Neuronal stem cell (in vitro differentiated cells): ENCODE measurements at regions not wholly inside any gene's neighbourhood (a gene's known extent, or its start where the extent isn't known, plus 50 kb on each side); places are given as distances from the start of the nearest gene placed in this dataset.
A peak's percentile ranks its signal among the peaks of the same experiment; 100 is the strongest.

Experiments used
- DNase-seq: peaks from one replicate; pipeline ENCODE4 v3.0.0-alpha.2; 2013; ENCODE audit warnings: low spot score
- H2AFZ ChIP-seq: one replicate; pipeline ENCODE4 v1.6.1; 2013; ENCODE audit warnings: mild to moderate bottlenecking, low read length, inconsistent platforms
- H2AK5ac ChIP-seq: 2 replicates; pipeline ENCODE4 v1.6.1; 2013; ENCODE audit warnings: low read depth, mild to moderate bottlenecking, inconsistent platforms, low read length, moderate library complexity, mixed read lengths
- H2BK120ac ChIP-seq: 2 replicates; pipeline ENCODE4 v1.6.1; 2013; ENCODE audit warnings: low read depth, mild to moderate bottlenecking, inconsistent platforms, low read length, moderate library complexity, mixed read lengths
- H2BK12ac ChIP-seq: one replicate; pipeline ENCODE4 v1.6.1; 2013; ENCODE audit warnings: low read length, inconsistent platforms
- H2BK15ac ChIP-seq: 2 replicates; pipeline ENCODE4 v1.6.1; 2013; ENCODE audit warnings: mild to moderate bottlenecking, low read length, inconsistent platforms, mixed read lengths
- H2BK5ac ChIP-seq: one replicate; pipeline ENCODE4 v1.6.1; 2013; ENCODE audit warnings: inconsistent platforms, mild to moderate bottlenecking, low read length, moderate library complexity
- H3K14ac ChIP-seq: one replicate; pipeline ENCODE4 v1.6.1; 2013; ENCODE audit warnings: low read length, inconsistent platforms
- H3K18ac ChIP-seq: 2 replicates; pipeline ENCODE4 v1.6.1; 2013; ENCODE audit warnings: low read length, inconsistent platforms
- H3K23ac ChIP-seq: 2 replicates; pipeline ENCODE4 v1.6.1; 2013; ENCODE audit warnings: low read depth, mild to moderate bottlenecking, mixed read lengths, low read length, inconsistent platforms; ENCODE audit not compliant: poor library complexity
- H3K27ac ChIP-seq: replicated peaks from 3 replicates; pipeline ENCODE4 v1.5.1; 2013; ENCODE audit warnings: low read length, inconsistent platforms
- H3K27me3 ChIP-seq, 3 experiments: 2 replicates each; pipeline ENCODE4 v1.6.1; 2013; ENCODE audit warnings: low read length in 3 of 3, mild to moderate bottlenecking in 2 of 3, inconsistent platforms in 1 of 3, low read depth in 1 of 3, mixed read lengths in 1 of 3, moderate library complexity in 1 of 3; ENCODE audit not compliant: control insufficient read depth in 3 of 3, insufficient read depth in 3 of 3
- H3K36me3 ChIP-seq, 2 donors: replicated peaks in 1 of 2; 2 replicates each; pipeline ENCODE4 v1.6.1; 2013; ENCODE audit warnings: low read length in 2 of 2; ENCODE audit not compliant: control insufficient read depth in 2 of 2, insufficient read depth in 2 of 2
- H3K4ac ChIP-seq: 2 replicates; pipeline ENCODE4 v1.6.1; 2013; ENCODE audit warnings: inconsistent platforms, mild to moderate bottlenecking, low read length, moderate library complexity
- H3K4me1 ChIP-seq, 2 donors: 1 replicate in 1 of 2; 2 replicates in 1 of 2; pipeline ENCODE4 v1.6.1; 2013; ENCODE audit warnings: low read length in 2 of 2, low read depth in 1 of 2; ENCODE audit not compliant: control insufficient read depth in 2 of 2, insufficient read depth in 1 of 2
- H3K4me2 ChIP-seq: one replicate; pipeline ENCODE4 v1.6.1; 2013; ENCODE audit warnings: mild to moderate bottlenecking, low read length, inconsistent platforms; ENCODE audit not compliant: insufficient read depth, poor library complexity, severe bottlenecking
- H3K4me3 ChIP-seq, 2 donors: 2 replicates each; pipeline ENCODE4 v1.5.1; 2013; ENCODE audit warnings: low read length in 2 of 2, mild to moderate bottlenecking in 2 of 2, inconsistent platforms in 1 of 2, moderate library complexity in 1 of 2
- H3K79me1 ChIP-seq: one replicate; pipeline ENCODE4 v1.6.1; 2013; ENCODE audit warnings: low read depth, mild to moderate bottlenecking, inconsistent platforms, low read length, moderate library complexity
- H3K9ac ChIP-seq: one replicate; pipeline ENCODE4 v1.6.1; 2013; ENCODE audit warnings: mild to moderate bottlenecking, low read depth, low read length, inconsistent platforms; ENCODE audit not compliant: poor library complexity
- H3K9me3 ChIP-seq, 2 donors: replicated peaks in 1 of 2; 2 replicates each; pipeline versions ENCODE3 to v1.6.1; 2013; ENCODE audit warnings: low read length in 2 of 2, mild to moderate bottlenecking in 2 of 2, inconsistent platforms in 1 of 2, low read depth in 1 of 2, mixed read lengths in 1 of 2, moderate library complexity in 1 of 2; ENCODE audit not compliant: control insufficient read depth in 2 of 2, insufficient read depth in 1 of 2
- H4K8ac ChIP-seq: one replicate; pipeline ENCODE4 v1.6.1; 2013; ENCODE audit warnings: low read depth, mild to moderate bottlenecking, inconsistent platforms, low read length, moderate library complexity
- H4K91ac ChIP-seq: one replicate; pipeline ENCODE4 v1.6.1; 2013; ENCODE audit warnings: low read length, low read depth, mild to moderate bottlenecking, inconsistent platforms; ENCODE audit not compliant: poor library complexity
- WGBS, 2 donors: extraction: QIAGEN DNeasy Blood & Tissue Kit; methylation state at CpG; one replicate each; pipeline ENCODE4 v1.1.7; 2013; ENCODE audit warnings: missing lambda C conversion rate in 2 of 2, mixed read lengths in 1 of 2; ENCODE audit not compliant: insufficient read length in 2 of 2, insufficient replicate concordance in 1 of 2; ENCODE audit errors: extremely low coverage in 2 of 2; 5-methylcytosine and 5-hydroxymethylcytosine counted together

DNA sequence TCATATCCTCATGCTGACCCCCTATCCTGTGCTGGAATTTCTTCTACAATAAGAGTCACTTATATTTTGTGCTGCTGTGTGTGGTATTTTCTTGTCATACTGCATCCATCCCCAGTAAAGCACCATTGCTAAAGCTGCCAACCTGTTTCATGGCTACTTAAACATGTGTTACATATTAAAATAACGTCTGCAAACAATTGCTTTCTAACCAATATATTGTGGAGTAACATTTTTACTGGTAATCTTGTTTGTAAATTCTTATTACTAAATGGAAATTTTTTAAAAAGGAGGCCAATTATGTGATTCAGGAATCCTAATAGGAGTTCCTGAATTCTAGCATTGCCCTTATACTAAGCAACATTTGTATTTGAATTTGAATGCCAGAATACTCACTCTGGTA, 160.3 kb upstream of the VEGFC start:
- no peaks in the 10 kb centered on the region for H3K27me3 ChIP-seq
- H3K14ac ChIP-seq = no peak overlapping the region
- H2BK12ac ChIP-seq = no peak overlapping the region
- no peak overlapping the region for H4K91ac ChIP-seq
- H3K9ac ChIP-seq = no peak overlapping the region
- H4K8ac ChIP-seq = no peak overlapping the region
- H2BK5ac ChIP-seq = no peak overlapping the region
- H3K4ac ChIP-seq = no peak overlapping the region
- H3K79me1 ChIP-seq = no peaks in the 10 kb centered on the region
- H3K4me1 ChIP-seq = peaks cover 0 to 4% of the 10 kb centered on the region in 2 donors
- no CpG with 5 or more reads among the region's 1 CpG for WGBS, 2 donors
- no peak overlapping the region for H2AK5ac ChIP-seq
- DNase-seq = no peak
- H3K4me3 ChIP-seq = no peak overlapping the region
- no peaks in the 10 kb centered on the region for H3K36me3 ChIP-seq
- H3K18ac ChIP-seq = no peak overlapping the region
- no peak overlapping the region for H2BK120ac ChIP-seq
- no peak overlapping the region for H2AFZ ChIP-seq
- H3K4me2 ChIP-seq = no peak overlapping the region
- no peak overlapping the region for H3K27ac ChIP-seq
- H2BK15ac ChIP-seq = no peak overlapping the region
- H3K23ac ChIP-seq = no peak overlapping the region
- H3K9me3 ChIP-seq = peaks cover 2 to 6% of the 10 kb centered on the region in 2 donors

DNA sequence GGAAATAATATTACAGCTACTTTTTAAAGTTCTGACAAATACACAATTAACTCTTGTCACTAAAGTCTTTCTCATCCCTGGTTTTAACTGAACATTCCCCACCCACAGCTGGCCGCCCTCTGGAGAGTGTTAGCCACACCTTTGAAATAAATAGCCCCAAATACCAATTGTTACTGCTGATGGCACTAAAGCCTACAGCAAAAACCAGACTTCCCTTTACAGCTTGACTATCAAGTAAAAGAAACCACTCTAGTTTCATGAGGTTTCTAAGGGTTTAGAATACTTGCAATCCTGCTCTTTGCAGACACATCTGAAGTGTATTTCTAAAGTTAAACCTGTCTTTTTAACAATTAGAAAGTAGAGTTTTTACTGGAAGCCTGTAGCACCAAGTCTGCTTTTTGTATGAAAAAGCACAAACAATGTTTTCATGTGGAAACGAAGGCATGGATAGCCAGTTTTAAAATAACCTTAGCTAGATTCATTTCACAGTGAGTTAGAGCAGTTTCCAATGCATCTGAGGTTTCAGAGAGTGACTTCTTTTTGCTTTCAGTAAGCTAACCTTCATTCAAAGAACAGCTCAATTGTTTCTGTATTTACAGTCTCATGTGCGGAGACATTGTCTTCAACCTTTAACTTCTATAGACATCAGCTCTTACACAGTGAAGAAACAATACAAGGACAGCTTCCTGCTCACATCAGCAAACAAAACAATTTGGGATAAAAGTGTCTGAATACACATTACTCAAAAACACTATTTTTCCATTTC, 164.8 kb upstream of the VEGFC start:
- no peak overlapping the region for H3K18ac ChIP-seq
- H3K4me1 ChIP-seq = peaks cover 0 to 4% of the 10 kb centered on the region in 2 donors
- H3K4me3 ChIP-seq = no peak overlapping the region
- no peaks in the 10 kb centered on the region for H3K36me3 ChIP-seq
- no peak overlapping the region for H3K27ac ChIP-seq
- H3K14ac ChIP-seq = no peak overlapping the region
- H3K4ac ChIP-seq = no peak overlapping the region
- H2BK12ac ChIP-seq = no peak overlapping the region
- H2AK5ac ChIP-seq = no peak overlapping the region
- H3K23ac ChIP-seq = no peak overlapping the region
- WGBS, 2 donors = no CpG with 5 or more reads among the region's 3 CpGs
- H2BK120ac ChIP-seq = no peak overlapping the region
- H4K91ac ChIP-seq = no peak overlapping the region
- H2AFZ ChIP-seq = peak overlapping the region; percentile 20
- H3K9me3 ChIP-seq = peaks cover 2 to 6% of the 10 kb centered on the region in 2 donors
- H3K79me1 ChIP-seq = no peaks in the 10 kb centered on the region
- no peaks in the 10 kb centered on the region for H3K27me3 ChIP-seq
- H2BK5ac ChIP-seq = no peak overlapping the region
- no peak overlapping the region for H4K8ac ChIP-seq
- no peak overlapping the region for H3K4me2 ChIP-seq
- H2BK15ac ChIP-seq = no peak overlapping the region
- no peak for DNase-seq
- H3K9ac ChIP-seq = no peak overlapping the region

DNA sequence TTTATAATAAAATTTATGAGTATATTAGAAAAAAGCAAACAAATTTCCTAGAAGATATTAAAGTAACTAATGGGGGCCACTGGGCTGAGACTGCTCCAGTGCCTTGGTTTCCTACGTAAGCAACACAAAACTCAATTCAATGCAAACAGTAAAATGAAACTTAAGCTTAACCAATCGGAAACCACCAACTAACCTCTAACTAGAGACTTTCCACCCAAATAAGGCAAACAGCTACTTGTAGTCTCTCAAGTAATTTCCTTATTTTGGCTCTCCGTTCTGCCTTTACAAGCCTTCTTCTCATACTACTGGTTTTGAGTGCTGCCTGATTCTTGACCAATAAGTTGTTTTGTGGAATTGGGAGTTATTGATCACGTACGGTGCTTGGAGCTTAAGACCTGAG, 167.3 kb upstream of the VEGFC start:
- Histone ChIP-seq H3K23ac (no peak overlapping the region), H3K4me1 (peaks cover 0 to 4% of the 10 kb centered on the region in 2 donors), H3K14ac (no peak overlapping the region), H3K36me3 (no peaks in the 10 kb centered on the region), H3K4me3 (no peak overlapping the region), H2BK15ac (no peak overlapping the region), H3K9ac (no peak overlapping the region), H3K4ac (no peak overlapping the region), H3K4me2 (no peak overlapping the region), H2AK5ac (no peak overlapping the region), H3K27ac (no peak overlapping the region), H3K18ac (no peak overlapping the region), H2BK5ac (no peak overlapping the region), H4K91ac (no peak overlapping the region), H2BK12ac (no peak overlapping the region), H3K27me3 (no peaks in the 10 kb centered on the region), H4K8ac (no peak overlapping the region), H2BK120ac (no peak overlapping the region), H3K9me3 (peaks cover 2 to 5% of the 10 kb centered on the region in 2 donors), H3K79me1 (no peaks in the 10 kb centered on the region), H2AFZ (no peak overlapping the region)
- no peak for DNase-seq
- WGBS, 2 donors = no CpG with 5 or more reads among the region's 5 CpGs

DNA sequence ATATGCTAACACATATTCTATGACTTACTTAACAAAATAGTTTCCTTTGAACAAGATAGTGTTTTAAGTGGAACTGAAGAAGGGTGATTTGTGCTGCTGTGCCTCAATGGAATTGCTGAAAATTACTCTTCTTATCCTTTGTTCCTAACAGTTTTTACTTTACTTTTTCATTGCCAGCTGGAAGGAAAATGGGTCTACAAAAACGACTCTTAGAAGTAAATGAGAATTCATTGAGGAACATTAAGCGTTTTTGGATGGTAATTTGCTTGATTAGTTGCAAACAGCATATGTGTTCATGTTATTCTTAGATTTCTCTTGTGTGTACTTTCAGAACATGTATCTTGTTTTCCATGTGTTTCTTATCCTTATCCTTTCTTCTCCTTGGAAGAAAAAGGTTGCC, 170.4 kb upstream of the VEGFC start:
- Histone ChIP-seq H3K4me1 (no peaks in the 10 kb centered on the region), H3K14ac (no peak overlapping the region), H2BK120ac (no peak overlapping the region), H3K4ac (no peak overlapping the region), H3K9ac (no peak overlapping the region), H2AFZ (no peak overlapping the region), H3K79me1 (no peaks in the 10 kb centered on the region), H3K4me3 (no peak overlapping the region), H3K9me3 (no peaks in the 10 kb centered on the region), H2BK5ac (no peak overlapping the region), H2BK12ac (no peak overlapping the region), H4K8ac (no peak overlapping the region), H3K4me2 (no peak overlapping the region), H3K18ac (no peak overlapping the region), H4K91ac (no peak overlapping the region), H2BK15ac (no peak overlapping the region), H3K27ac (no peak overlapping the region), H2AK5ac (no peak overlapping the region), H3K27me3 (no peaks in the 10 kb centered on the region), H3K23ac (no peak overlapping the region), H3K36me3 (no peaks in the 10 kb centered on the region)
- WGBS, 2 donors = no CpG with 5 or more reads among the region's 2 CpGs
- DNase-seq = no peak
